Stimulated activated CD4-positive, alpha-beta T cell treated with anti-CD3 and anti-CD28 coated beads, Interleukin-4, amount 100 ng/mL, for 48 hours (primary cell): ENCODE measurements at regions not wholly inside any gene's neighbourhood (a gene's known extent, or its start where the extent isn't known, plus 50 kb on each side); places are given as distances from the start of the nearest gene placed in this dataset.

Source experiments
- DNase-seq, 2 donors: peaks; one replicate each; pipeline ENCODE4 v3.0.0-alpha.2; 2020; ENCODE audit warnings: low read depth in 2 of 2

- DNase-seq = no peak
These were observed 887.4 kb upstream of the EPHA6 start for GRCh38 chr3:95926904-95927501.

- no peak for DNase-seq
These were observed 880.2 kb upstream of the EPHA6 start for GRCh38 chr3:95934181-95934580.

GRCh38 chr3:95939235-95939809 is 875.1 kb upstream of the EPHA6 start:
- DNase-seq = no peak

- DNase-seq = no peak
These were observed 848.6 kb upstream of the EPHA6 start for GRCh38 chr3:95965704-95966336.

GRCh38 chr3:95971573-95971972 is 842.8 kb upstream of the EPHA6 start:
- no peak for DNase-seq

GRCh38 chr3:95994338-95994737 is 820.1 kb upstream of the EPHA6 start:
- no peak for DNase-seq

- no peak for DNase-seq
These were observed 813.4 kb upstream of the EPHA6 start for GRCh38 chr3:96000966-96001365.

- DNase-seq = no peak
These were observed 806.7 kb upstream of the EPHA6 start for GRCh38 chr3:96007650-96008195.

- no peak for DNase-seq
These were observed 801.5 kb upstream of the EPHA6 start for GRCh38 chr3:96012939-96013338.

- no peak for DNase-seq
These were observed 796.8 kb upstream of the EPHA6 start for GRCh38 chr3:96017556-96017955.

- DNase-seq = no peak
These were observed 791.7 kb upstream of the EPHA6 start for GRCh38 chr3:96022676-96023075.

GRCh38 chr3:96027718-96028117 is 786.7 kb upstream of the EPHA6 start:
- no peak for DNase-seq

- DNase-seq = no peak
These were observed 774.8 kb upstream of the EPHA6 start for GRCh38 chr3:96039632-96040031.

- no peak for DNase-seq
These were observed 755.1 kb upstream of the EPHA6 start for GRCh38 chr3:96059301-96059700.

- DNase-seq = no peak
These were observed 745.3 kb upstream of the EPHA6 start for GRCh38 chr3:96069065-96069464.

GRCh38 chr3:96070678-96071077 is 743.7 kb upstream of the EPHA6 start:
- no peak for DNase-seq

- no peak for DNase-seq
These were observed 743.3 kb upstream of the EPHA6 start for GRCh38 chr3:96071097-96071496.

GRCh38 chr3:96072226-96072625 is 742.2 kb upstream of the EPHA6 start:
- no peak for DNase-seq

- DNase-seq = no peak
These were observed 730.8 kb upstream of the EPHA6 start for GRCh38 chr3:96083610-96084009.

GRCh38 chr3:96086018-96086417 is 728.4 kb upstream of the EPHA6 start:
- no peak for DNase-seq

- no peak for DNase-seq
These were observed 713.3 kb upstream of the EPHA6 start for GRCh38 chr3:96101006-96101560.

GRCh38 chr3:96106701-96107100 is 707.7 kb upstream of the EPHA6 start:
- no peak for DNase-seq
